ENCODE measurements at regions not wholly inside any gene's neighbourhood (a gene's known extent, or its start where the extent isn't known, plus 50 kb on each side); places are given as distances from the start of the nearest gene placed in this dataset.

GRCh38 chr4:157997296-157997695 lies 175.5 kb downstream of the GASK1B start:
- Histone ChIP-seq H3K4me3 (no peak overlapping the region), H3K27me3 (ENCODE audit: insufficient read depth) (no peaks in the 10 kb centered on the region)
- TF ChIP-seq CTCF (conservative IDR thresholded peaks at IDR 0.05; ENCODE audit: low read depth in 2 of 2), result no peak
- no peak for TF ChIP-seq CREB1 (CRISPR knock-in tag; IDR thresholded peaks at IDR 0.05; ENCODE audit: low read depth)
- TF ChIP-seq ZNF331 (CRISPR knock-in tag; IDR thresholded peaks at IDR 0.05; ENCODE audit: low read depth), result no peak
- TF ChIP-seq JUNB (IDR thresholded peaks at IDR 0.05; ENCODE audit: unreplicated experiment), result no peak
- TF ChIP-seq NANOG (IDR thresholded peaks at IDR 0.05; ENCODE audit: borderline replicate concordance), result no peak
- TF ChIP-seq ZNF462 (CRISPR knock-in tag; IDR thresholded peaks at IDR 0.05), result no peak
- TF ChIP-seq STAT1 (IDR thresholded peaks at IDR 0.05; ENCODE audit: unreplicated experiment), result no peak
- no peak for TF ChIP-seq EZH2 (IDR thresholded peaks at IDR 0.05; ENCODE audit: low read depth, unreplicated experiment)
- TF ChIP-seq ZNF114 (CRISPR knock-in tag; IDR thresholded peaks at IDR 0.05), result no peak
- no peak for TF ChIP-seq EZH2phosphoT487 (IDR thresholded peaks at IDR 0.05; ENCODE audit: unreplicated experiment)
- no peak for TF ChIP-seq REST (IDR thresholded peaks at IDR 0.05; ENCODE audit: unreplicated experiment)
- TF ChIP-seq POLR2AphosphoS5 (IDR thresholded peaks at IDR 0.05; ENCODE audit: low read depth), result no peak
- TF ChIP-seq ETS1 (IDR thresholded peaks at IDR 0.05), result no peak

More at GRCh38 chr4:157997296-157997695, 175.5 kb downstream of the GASK1B start:
- H3K36me3 Mint-ChIP-seq (ENCODE audit: low read depth), result no peaks in the 10 kb centered on the region
- H3K27ac ChIP-seq (ENCODE audit: low read depth), result no peak overlapping the region
- H3K36me3 ChIP-seq (ENCODE audit: insufficient read depth), result no peaks in the 10 kb centered on the region
- H3K4me1 ChIP-seq (ENCODE audit: insufficient read depth), result no peaks in the 10 kb centered on the region
- no peaks in the 10 kb centered on the region for H3K9me3 Mint-ChIP-seq
- no peak overlapping the region for H3K4me3 Mint-ChIP-seq
- no peaks in the 10 kb centered on the region for H3F3A ChIP-seq (replicated peaks; ENCODE audit: low read depth)
- H3K4me1 Mint-ChIP-seq, result peaks cover 2% of the 10 kb centered on the region; the same call in 1 of the 3 replicates
- H3K27ac Mint-ChIP-seq, result no peak overlapping the region
- DNase-seq (ENCODE audit: low spot score) (no peak), ATAC-seq (no peak)
- H2AFZ ChIP-seq, result no peak overlapping the region
- H3K9me2 ChIP-seq (ENCODE audit: insufficient read depth), result no peaks in the 10 kb centered on the region
- no peaks in the 10 kb centered on the region for H3K79me2 ChIP-seq (replicated peaks; ENCODE audit: insufficient read depth)
- no peaks in the 10 kb centered on the region for H3K27me3 Mint-ChIP-seq (ENCODE audit: insufficient read depth, low read depth, poor library complexity)
- no peak overlapping the region for H3K4me2 ChIP-seq
- H4K20me1 ChIP-seq (replicated peaks; ENCODE audit: insufficient read depth), result no peaks in the 10 kb centered on the region
